Testis (tissue), 2 donors: ENCODE measurements at regions not wholly inside any gene's neighbourhood (a gene's known extent, or its start where the extent isn't known, plus 50 kb on each side); places are given as distances from the start of the nearest gene placed in this dataset.

Experiments used
- POLR2A ChIP-seq: fragments of 450-650 bp; IDR thresholded peaks from one replicate; pipeline ENCODE4 v1.6.1; 2017; ENCODE audit warnings: antibody characterized with exemption, mild to moderate bottlenecking, moderate library complexity
- TF ChIP-seq, protein P1 (sequence below), 3 experiments: fragments of 450-650 bp in 2 of 3; fragments of 200-600 bp in 1 of 3; sonication (generic) in 1 of 3; IDR thresholded peaks; one replicate each; pipeline ENCODE4 v1.5.1; 2016 to 2019; ENCODE audit warnings: antibody characterized with exemption in 3 of 3, mild to moderate bottlenecking in 2 of 3, moderate library complexity in 1 of 3

DNA sequence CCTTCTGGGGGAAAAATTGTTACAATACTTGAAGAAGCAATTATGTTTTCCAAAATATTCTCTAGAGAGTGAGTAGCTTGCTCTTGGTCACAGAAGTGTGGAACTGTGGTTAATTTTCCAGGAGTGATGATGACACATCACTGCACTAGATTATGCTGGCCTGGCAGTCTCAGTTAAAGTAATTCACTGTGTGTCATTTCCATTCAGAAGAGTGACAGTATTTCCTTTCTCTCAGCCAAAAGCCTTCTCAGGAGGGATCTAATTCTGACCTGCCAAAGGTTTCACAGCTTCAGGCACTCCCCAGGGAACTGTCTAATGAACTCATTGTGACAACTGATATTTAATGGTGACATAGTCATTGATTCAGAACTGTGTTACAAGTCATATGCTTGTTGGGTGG is 517.5 kb downstream of the TBC1D32 start:
- TF ChIP-seq, protein P1, sequence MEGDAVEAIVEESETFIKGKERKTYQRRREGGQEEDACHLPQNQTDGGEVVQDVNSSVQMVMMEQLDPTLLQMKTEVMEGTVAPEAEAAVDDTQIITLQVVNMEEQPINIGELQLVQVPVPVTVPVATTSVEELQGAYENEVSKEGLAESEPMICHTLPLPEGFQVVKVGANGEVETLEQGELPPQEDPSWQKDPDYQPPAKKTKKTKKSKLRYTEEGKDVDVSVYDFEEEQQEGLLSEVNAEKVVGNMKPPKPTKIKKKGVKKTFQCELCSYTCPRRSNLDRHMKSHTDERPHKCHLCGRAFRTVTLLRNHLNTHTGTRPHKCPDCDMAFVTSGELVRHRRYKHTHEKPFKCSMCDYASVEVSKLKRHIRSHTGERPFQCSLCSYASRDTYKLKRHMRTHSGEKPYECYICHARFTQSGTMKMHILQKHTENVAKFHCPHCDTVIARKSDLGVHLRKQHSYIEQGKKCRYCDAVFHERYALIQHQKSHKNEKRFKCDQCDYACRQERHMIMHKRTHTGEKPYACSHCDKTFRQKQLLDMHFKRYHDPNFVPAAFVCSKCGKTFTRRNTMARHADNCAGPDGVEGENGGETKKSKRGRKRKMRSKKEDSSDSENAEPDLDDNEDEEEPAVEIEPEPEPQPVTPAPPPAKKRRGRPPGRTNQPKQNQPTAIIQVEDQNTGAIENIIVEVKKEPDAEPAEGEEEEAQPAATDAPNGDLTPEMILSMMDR (IDR thresholded peaks at IDR 0.05) = no peak
- TF ChIP-seq POLR2A = no peak
